DMS 273 (cell line): ENCODE measurements at regions not wholly inside any gene's neighbourhood (a gene's known extent, or its start where the extent isn't known, plus 50 kb on each side); places are given as distances from the start of the nearest gene placed in this dataset.
"Not testable (repeated sequence)": the region's sequence is repeated elsewhere in the genome, so short reads cannot be mapped to it uniquely, and the experiment has no call there.

ENCODE experiments used
- DNase-seq: peaks from one replicate; lab custom pipeline; 2025; ENCODE audit not compliant: unreplicated experiment; lab: John Stamatoyannopoulos, UW

DNA sequence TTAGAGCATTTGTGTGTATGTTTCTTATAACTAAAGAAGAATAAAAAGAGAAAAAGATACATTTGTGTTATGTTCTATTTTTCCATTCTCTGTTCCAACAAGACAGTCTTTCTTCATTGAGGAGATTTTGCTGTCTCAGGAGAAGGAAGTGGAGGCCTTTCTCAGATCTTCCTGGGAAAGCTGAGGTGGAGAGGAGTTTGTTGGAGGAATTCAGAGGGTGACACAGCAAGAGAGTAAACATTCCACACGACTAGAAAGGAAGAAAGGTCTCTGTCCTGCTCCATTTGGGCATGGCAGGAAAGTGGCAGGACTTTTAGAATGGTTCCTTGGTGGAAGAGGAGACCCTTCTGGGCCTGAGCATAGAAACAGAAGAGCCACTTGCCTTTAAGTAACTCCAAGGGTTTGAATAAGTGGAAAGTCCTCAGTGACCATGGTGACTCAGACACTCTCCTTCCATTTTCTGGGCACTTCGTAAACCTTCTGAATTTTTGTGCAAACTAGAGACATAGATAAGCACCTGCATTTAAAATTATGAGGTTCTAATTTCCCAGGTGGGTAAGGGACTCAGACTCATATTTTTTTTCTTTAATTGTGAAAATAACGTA is 52.3 kb upstream of the COL5A2 start:
- no peak for DNase-seq

DNA sequence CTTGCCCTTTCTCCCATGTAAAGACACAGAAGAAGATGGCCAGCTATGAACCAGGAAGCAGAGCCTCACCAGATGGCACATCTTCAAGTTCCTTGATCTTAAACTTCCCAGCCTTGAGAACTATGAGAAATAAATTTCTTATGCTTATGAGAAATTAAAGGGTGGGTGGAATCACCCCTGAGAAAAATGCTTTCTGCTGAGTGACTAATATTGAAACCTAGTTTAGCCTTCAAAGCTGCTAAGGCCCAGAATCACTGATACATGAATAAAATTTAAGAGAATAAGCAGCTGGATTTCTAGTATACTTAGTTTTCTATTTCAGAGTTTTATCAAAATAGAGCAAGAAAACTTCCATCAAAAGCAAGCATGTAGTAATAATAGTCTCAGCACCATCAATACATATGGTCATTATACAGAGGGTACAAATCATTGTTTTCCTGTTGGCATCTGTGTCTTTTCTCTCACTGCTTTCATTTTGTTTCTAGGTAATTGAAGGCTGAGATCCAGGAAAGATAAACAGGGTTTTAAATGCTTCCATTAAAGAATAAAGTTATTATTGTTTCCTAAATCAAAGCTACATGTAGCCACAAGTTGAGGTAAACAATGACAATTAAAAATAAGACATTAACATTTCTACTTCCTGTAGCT is 53.3 kb upstream of the COL5A2 start:
- no peak for DNase-seq

DNA sequence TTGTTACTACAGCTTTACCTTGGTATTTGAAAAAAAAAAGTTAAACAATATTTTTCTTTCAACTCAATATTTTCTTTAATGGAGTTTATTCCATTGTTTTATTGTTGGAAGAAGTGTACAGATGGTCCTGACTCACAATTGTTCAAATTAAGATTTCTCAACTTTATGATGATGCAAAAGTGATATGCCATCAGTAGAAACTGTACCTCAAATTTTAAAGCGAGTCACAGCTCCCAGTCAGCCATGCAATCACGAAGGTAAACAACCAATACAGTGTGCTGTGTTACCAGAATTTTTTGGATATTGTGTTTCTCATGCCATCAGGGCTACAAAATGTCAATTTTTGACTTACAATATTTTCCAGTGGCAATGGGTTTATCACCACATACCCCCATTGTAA is 54.0 kb upstream of the COL5A2 start:
- no peak for DNase-seq

DNA sequence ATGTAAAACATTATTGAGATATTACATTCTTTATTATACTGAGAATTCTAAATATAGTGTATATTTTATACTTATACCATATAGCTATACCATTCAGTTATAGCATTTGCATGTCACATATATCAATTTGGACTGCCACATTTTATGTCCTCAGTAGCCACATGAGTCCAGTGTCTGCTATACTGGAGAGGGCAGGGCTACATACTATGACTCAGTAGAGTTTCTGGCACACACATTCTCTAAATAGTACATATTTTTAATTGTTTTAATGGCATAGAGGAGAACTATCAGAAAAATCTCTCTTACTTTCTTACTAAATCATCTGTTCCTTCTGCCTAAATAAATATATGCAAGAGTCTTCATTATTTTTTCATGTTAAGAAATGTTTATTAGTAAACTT is 55.4 kb upstream of the COL5A2 start:
- DNase-seq: no peak

DNA sequence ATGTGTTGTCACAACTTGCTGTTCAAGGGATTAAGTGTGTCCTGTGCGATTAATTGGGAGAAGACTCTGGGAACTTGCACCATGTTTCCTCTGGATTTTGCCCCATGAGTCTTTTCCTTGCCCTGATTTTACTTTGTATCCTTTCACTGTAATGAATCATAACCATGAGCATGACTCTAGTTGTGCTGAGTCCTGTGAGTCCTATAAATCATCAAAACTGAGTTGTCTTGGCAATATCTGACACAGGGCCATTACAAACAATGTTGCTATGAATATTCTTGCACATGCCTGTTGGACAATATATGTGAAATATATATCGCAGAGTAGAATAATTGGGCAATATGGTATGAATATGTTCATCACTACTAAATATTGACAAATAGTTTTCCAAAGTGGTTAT is 56.5 kb upstream of the COL5A2 start:
- DNase-seq: no peak

DNA sequence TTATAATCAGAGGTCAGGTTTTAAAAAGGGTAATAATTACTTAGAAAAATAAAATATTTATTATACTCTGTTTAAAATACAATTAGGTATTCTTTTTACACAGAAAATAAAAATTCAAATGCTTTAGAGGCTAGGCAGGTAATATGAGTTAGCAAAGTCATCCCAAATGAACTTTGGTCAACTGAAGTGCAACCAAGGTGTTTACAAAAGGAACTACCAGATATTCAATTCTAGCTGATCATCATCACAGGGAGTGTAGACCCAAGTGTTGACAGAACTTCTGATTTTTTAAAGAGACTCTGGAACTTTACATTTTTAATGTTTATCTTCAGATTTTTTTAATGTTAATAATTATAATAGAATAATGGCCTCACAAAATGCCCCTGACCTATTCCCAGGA is 59.3 kb upstream of the COL5A2 start:
- DNase-seq: no peak

DNA sequence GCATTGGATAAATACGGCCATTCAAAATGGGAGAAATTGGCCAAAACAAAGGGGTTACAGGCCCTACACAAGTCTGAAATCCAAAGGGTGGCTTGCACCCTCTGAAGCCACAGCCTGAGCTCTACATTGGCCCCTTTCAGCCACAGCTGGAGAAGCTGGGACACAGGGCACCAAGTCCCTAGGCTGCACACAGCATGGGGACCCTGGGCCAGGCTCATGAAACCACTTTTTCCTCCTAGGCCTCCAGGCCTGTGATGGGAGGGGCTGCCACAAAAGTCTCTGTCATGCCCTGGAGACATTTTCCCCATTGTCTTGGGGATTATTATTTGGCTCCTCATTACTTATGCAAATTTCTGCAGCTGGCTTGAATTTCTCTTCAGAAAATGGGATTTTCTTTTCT is 64.3 kb upstream of the COL5A2 start:
- DNase-seq: not testable (repeated sequence)

DNA sequence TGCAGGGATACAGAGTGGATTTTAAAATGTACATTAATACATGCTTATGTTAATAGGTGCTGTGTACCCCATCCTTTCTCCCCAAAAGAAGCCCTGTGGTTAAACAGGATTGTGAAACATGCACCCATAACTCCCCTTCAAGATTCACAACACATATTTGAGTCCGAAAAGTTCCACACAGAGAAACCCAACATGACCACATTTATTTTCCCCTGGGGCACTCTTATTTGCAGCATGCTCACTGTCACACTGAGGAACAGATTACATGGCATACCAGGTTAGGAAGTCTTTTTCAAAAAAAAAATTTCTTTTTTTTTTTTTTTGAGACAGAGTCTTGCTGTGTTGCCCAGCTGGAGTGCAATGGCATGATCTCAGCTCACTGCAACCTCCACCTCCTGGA is 67.7 kb upstream of the COL5A2 start:
- no peak for DNase-seq

DNA sequence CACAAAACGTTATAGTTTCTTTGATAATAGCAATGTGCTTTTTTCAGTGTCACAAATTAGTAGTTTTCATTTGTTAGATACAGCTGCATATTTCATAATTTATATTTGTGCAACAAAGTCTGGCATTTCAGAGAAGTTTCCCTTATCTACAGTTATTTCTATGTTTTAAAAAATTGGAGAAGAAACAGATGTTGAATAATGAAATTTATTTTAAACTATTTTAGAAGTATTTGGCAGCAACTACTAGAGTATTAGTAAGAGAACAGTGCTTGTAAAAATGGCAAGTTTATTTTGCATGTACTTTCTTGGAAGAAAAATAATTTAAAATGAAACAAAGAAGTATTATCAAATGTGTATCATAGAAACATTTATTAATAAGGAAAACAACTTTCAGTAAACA is 68.6 kb upstream of the COL5A2 start:
- DNase-seq: no peak

DNA sequence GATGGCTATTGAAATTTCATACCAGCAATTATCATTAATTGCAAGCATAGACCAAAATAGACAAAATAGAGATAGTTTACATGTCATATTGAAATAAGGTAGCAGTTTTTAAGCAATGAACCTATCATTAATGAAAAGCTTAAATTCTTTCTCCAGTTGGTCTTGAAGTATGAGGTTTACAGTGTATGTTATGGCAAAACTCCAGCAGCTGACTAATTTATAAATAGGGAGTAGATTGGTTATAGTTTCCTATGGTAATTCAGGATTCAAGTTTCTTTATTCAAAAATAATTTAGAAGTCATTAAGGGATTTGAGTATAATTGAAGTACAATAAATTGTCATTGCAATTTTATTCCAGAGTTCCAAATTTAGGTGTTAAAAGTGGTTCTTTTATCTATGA is 69.6 kb upstream of the COL5A2 start:
- DNase-seq: peak; percentile 4

DNA sequence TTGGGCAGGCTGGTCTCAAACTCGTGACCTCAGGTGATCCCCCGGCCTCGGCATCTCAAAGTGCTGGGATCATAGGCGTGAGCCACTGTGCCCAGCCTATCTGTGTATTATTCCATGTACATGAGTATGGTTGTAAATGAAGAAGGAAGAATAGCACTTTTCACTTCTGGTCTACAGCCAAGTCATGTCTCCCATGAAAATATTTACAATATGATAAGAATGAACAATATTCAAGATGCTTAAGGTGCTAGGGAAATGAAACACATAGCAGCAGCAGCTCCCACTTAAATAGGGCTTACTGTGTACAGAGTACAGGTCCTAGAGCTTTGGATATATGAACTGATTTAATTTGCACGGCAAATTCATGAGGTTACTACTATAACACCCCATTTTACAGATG is 70.3 kb upstream of the COL5A2 start:
- DNase-seq: no peak

DNA sequence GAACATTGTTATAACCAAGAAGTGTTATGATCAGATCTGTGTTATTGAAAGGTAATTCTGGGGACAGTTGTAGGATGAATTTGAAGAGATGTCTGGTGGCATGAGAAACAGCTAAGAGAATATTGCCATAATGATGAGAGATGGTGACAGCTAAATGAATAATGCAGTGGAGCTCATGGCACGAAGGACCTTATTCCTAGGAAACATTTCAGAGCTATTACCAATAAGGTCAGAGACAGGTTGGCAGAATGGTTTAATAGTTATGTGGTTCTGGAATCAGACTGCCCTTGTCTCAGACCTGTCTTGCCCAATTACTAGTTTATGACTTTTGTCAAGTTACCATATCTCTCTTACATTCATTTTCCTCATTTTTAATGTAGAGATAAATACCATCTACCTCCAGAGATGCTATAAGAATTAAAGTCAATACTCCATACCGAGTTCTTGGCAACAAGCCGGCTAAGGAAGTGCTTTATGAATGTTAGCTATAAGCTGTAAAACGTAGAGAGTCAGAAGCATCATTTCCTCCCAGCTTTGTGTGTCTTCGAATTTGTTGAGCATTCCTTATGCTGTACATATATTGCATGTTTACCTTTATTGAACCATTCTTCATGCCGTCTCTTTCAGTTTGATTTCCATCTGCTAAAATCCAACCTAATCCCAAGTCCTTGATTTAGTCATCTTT is 73.6 kb upstream of the COL5A2 start:
- DNase-seq: no peak

DNA sequence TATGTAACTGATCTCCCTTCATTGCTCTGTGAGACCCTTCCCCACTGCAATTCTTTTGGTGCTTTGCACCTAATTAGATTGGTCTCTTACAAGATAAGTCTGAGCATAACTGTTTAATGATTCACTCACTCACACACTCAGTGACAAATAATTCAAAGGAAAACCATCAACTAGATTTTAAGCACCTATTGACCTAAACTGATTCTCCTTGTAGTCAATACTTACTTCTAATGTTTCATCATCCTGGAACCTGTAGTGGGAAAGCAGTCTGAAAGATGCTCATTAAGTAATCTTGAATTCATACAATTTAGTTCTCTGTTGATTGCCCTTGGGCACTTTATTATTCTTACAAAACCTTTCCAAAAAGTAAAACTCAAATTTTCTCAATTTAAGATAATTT is 74.3 kb upstream of the COL5A2 start:
- no peak for DNase-seq

DNA sequence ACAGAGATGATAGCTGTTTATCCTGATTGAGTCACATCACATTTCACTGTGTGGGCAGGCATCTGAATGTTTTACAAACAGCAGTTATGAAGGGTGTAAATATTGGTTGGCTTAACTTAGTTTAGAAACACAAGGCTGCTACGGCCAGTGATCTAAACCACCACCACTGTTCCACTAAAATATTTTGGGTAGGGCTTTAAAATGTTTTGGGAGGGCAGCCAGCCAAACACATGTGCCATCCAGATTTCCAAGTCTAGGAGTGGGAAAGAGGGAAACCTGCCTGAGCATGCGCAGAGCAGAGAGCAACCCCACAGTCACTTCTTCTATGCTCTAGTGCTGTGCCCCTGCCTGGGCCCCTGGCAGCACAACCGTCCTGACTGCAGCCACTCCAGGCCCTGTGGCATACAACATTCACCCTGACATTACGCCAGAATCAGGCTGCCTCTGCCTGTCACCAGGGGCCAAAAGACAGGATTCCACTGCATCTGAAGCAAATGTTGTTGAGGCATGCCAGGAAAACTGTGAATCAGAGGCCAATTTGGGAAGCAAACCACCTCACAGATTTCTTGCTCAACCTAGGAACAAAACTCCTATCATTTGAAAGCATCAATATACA is 74.8 kb upstream of the COL5A2 start:
- peak; percentile 58 for DNase-seq

DNA sequence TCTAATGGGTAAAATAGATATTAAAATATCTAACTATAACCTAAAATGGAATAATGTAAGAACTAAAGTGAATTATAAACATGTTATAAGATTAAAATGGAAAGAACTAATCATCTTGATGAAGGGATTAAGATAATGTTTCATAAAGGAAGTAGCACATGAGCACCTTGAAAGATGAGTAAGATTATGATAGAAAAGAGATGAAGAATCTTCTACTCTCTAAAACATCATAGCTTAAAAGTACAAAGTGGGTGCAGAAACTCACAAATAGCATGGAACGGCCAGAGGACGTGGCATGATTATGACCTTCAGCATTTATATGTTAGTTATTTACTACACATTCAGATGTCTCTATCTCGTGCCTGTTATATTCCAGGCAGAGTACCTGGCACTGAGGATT is 76.2 kb upstream of the COL5A2 start:
- DNase-seq: no peak

DNA sequence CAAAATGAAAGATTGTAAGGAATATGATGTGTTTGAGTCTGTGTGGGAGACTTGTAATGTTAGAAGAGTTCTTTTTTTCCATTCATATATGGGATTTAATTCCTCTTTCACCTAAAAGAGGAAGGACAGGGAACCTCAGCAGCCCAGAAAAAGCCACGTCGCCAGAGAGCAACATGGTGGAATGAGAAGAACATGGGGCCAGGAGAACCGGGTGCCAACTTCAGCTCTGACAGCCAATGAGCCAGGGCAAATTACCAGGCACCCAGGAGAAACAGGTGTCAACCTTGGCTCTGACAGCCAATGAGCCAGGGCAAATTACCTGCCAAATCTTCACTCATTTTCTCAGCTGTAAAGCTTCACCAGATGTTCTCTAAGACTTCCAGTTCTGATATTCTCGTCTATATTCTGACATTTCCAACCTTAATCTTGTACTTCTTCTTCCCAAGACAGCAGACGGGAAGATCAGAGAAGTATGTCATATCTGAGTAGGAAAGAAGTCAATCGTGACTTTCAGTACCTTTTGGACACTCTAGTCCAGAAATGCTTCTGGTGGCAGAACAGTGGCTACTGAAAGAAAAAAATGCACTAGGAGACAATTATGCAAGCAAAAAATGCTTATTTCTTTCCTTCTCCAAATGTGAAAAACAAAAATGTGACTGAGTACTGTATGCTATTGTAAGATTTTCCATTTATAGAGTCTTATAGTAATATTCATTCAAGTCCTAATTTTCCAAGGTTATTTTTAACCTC is 79.2 kb upstream of the COL5A2 start:
- no peak for DNase-seq

DNA sequence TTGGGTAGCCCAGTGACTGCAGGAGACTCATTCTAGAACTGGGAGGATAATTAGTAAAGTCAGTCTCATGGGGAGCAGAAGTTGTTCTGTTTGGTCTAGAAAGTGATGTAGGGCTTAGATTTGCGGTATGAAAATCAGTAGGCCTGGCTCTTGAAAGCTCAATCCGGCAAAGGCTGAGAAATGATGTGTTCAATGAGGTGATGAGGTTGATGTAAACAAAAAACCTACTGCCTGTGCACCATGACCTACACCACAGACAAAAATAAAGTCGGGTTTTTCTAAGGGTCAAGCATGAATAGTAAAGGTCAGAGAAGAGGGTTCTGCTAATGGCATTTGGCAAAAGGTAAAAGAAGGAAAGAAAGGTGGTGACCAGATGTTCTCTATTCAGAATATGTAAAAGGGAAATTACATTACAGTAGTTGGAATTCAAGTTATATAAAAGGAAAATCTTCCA is 80.8 kb upstream of the COL5A2 start:
- no peak for DNase-seq

DNA sequence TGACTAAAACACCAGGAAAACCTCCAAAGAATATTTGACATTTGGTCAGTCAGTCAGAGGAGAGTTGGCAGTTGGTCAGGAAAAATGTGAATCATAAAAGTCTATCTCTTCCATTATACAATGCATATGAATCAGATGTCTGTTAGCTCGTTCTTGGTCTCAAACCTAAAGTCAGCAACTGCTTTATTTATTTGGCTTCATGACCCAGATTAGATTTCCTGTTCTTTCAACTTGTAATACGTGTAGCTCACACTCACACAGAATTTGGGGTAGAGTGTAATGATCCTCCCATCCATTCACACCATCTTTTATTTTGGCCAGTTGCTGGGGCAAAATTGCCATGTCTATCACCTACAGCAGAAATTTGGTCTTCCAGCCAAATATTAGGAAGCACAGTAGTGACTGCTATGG is 81.9 kb upstream of the COL5A2 start:
- DNase-seq: no peak

DNA sequence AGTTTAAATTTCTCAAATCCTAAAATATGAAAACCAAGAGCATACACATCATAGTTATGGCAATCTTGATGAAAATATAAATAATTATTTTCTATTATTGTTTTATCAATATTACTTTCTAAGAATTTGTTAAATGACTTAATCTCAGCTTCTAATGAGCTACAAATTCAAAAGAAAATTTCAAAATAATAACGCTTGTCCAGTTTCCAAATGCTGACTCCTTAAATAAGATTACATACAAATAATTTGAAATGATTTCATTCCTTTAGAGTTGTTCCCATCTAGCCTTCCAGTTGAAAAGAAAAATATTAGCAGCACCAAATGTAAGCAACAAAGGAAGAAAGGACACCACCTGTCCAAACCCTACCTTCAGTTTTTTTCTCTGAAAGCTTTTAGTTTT is 82.4 kb upstream of the COL5A2 start:
- DNase-seq: no peak

DNA sequence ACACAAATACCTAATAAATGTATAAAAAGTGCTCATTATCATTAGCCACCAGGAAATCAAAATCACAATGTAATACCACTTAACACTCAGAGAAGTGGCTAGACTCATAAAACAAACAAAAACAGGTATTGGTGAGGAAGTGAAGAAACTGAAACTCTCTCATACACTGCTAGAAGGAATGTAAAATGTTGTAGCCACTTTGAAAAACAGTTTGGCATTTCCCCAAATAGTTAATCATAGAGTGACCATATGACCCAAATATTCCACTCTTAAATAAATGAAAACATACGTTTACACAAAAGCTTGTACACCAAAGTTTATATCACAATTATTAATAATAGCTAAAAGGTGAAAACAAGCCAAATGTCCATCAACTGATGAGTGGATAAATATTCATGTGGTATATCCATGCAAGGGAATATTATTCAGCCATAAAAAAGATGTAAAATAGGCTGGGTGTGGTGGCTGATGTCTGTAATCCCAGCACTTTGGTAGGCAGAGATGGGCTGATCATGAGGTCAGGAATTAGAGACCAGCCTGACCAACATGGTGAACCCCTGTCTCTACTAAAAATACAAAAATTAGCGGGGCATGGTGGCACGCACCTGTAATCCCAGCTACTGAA is 86.2 kb upstream of the COL5A2 start:
- no peak for DNase-seq

DNA sequence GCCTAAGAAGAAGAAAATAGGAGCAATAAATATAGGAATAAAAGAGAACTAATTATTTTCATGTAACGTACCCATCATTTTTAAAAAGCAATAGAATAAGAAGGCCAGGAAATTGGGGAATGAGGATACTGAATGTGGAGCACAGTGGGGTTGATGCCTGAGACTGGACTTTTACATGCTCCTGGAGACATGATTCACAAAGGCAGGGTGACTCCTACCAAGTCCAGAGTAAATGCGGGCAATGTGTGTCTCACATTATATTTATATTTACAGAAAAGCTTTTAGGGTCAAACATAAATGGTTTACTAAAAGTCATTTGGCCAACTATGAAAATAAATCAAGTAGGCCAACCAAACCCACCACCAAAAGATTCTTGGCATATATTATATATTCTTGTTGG is 87.9 kb upstream of the COL5A2 start:
- no peak for DNase-seq
